HepG2 (cell line): ENCODE measurements at regions not wholly inside any gene's neighbourhood (a gene's known extent, or its start where the extent isn't known, plus 50 kb on each side); places are given as distances from the start of the nearest gene placed in this dataset.

Experiments
- EED ChIP-seq: sonication (generic); formaldehyde crosslinking; IDR thresholded peaks from 2 replicates; pipeline ENCODE4 v1.5.0; 2020; ENCODE audit warnings: mild to moderate bottlenecking, missing genetic modification reagents
- FOXM1 ChIP-seq: sonication (generic); formaldehyde crosslinking; IDR thresholded peaks from 2 replicates; pipeline ENCODE4 v1.5.0; 2020; ENCODE audit warnings: missing genetic modification reagents
- PTBP1 ChIP-seq: fragments of 200-400 bp; formaldehyde crosslinking; IDR thresholded peaks from 2 replicates; pipeline ENCODE4 v1.6.1; 2018; ENCODE audit warnings: low read length, low read depth; ENCODE audit not compliant: poor library complexity, severe bottlenecking

- TF ChIP-seq PTBP1 (no peak), EED (CRISPR knock-in tag) (no peak), FOXM1 (CRISPR knock-in tag) (no peak)
These were observed 1753.4 kb downstream of the MRPL39 start for GRCh38 chr21:23853796-23854379.
